GM23338 (cell line): ENCODE measurements at regions not wholly inside any gene's neighbourhood (a gene's known extent, or its start where the extent isn't known, plus 50 kb on each side); places are given as distances from the start of the nearest gene placed in this dataset.

Experiments
- EZH2 ChIP-seq: fragments of 200-600 bp; sonication (generic); IDR thresholded peaks from one replicate; pipeline ENCODE4 v1.8.0; 2017; ENCODE audit warnings: antibody characterized with exemption, mild to moderate bottlenecking, low read depth; ENCODE audit not compliant: unreplicated experiment
- EZH2phosphoT487 ChIP-seq: fragments of 200-600 bp; sonication (generic); IDR thresholded peaks from one replicate; pipeline ENCODE4 v1.8.1; 2018; ENCODE audit warnings: antibody characterized with exemption; ENCODE audit not compliant: unreplicated experiment
- POLR2AphosphoS5 ChIP-seq: IDR thresholded peaks from 2 replicates; pipeline ENCODE4 v1.6.1; 2016; ENCODE audit warnings: antibody characterized with exemption, low read depth
- TF ChIP-seq, protein P1 (sequence below), 2 experiments: fragments of 200-600 bp in 1 of 2; sonication (generic) in 1 of 2; conservative IDR thresholded peaks; 2 replicates each; pipeline versions ENCODE4 v1.5.1 to v1.6.1; 2016 to 2017; ENCODE audit warnings: antibody characterized with exemption in 2 of 2, low read depth in 2 of 2, mild to moderate bottlenecking in 2 of 2, moderate library complexity in 1 of 2

DNA sequence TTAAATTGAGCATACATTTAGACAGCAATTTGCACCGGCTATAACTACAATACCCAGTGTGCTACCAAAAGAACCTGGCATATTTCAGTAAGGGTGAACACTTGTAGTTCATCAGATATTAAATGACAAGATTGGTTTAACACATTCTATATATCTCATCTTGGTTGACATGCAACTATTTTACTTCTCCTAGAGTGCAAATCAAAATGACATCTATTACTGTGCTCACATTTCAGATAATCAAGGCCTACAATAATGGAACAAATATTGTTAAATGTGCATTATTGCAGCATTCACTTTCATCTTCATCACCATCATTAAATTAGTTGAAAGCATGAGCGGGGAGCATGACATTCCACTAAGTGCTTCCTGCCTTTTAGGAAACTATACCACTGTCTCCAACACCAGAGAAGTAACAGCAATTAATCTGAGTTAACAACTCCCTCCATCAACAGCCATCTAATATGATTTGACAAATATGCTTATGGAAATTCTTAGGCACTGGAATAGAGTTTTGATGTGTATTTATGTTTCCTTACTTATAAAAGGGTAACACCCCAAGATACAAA is 209.8 kb upstream of the SLIT2 start:
- TF ChIP-seq POLR2AphosphoS5, result no peak
- TF ChIP-seq, protein P1, sequence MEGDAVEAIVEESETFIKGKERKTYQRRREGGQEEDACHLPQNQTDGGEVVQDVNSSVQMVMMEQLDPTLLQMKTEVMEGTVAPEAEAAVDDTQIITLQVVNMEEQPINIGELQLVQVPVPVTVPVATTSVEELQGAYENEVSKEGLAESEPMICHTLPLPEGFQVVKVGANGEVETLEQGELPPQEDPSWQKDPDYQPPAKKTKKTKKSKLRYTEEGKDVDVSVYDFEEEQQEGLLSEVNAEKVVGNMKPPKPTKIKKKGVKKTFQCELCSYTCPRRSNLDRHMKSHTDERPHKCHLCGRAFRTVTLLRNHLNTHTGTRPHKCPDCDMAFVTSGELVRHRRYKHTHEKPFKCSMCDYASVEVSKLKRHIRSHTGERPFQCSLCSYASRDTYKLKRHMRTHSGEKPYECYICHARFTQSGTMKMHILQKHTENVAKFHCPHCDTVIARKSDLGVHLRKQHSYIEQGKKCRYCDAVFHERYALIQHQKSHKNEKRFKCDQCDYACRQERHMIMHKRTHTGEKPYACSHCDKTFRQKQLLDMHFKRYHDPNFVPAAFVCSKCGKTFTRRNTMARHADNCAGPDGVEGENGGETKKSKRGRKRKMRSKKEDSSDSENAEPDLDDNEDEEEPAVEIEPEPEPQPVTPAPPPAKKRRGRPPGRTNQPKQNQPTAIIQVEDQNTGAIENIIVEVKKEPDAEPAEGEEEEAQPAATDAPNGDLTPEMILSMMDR (conservative IDR thresholded peaks at IDR 0.05; ENCODE audit: low read depth in 2 of 2), result no peak
- TF ChIP-seq EZH2, result no peak
- no peak for TF ChIP-seq EZH2phosphoT487
